HL-60 (cell line): ENCODE measurements at regions not wholly inside any gene's neighbourhood (a gene's known extent, or its start where the extent isn't known, plus 50 kb on each side); places are given as distances from the start of the nearest gene placed in this dataset.

Experiments
- GABPA ChIP-seq: IDR thresholded peaks from 2 replicates; pipeline ENCODE4 v1.6.1; 2012; ENCODE audit warnings: low read depth
- TF ChIP-seq, protein P1 (sequence below): IDR thresholded peaks from one replicate; pipeline ENCODE4 v1.5.1; 2011; ENCODE audit warnings: low read length, control low read depth, inconsistent platforms; ENCODE audit not compliant: insufficient read depth

DNA sequence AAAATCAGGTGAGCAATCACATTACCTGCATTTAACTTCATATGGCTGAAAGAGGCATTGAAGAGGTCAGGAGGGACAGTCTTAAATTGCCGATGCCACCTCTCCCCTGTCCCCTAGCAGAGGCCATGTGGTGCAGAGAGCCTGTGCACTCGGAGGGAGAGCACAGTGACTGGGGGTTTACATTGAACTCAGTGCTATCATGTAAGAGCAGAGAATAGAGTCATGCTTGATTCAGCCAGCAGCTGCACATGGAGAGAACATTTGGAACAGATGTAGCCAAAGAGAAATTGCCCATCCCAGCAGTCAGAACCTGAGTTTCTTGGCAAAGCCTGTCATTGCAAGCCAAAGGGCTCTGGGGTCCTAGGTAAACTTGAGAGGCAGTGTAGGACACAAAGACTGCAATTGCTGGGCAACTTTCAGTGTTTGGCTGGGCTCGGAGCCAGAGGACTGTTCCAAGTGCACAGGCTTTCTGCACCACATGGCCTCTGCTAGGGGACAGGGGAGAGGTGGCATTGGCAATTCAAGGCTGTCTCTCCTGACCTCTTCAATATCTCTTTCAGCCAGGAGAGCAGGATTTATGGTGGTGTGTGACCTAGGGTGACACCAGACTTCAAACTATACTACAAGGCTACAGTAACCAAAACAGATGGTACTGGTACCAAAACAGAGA lies 267.1 kb downstream of the REEP3 start:
- TF ChIP-seq, protein P1, sequence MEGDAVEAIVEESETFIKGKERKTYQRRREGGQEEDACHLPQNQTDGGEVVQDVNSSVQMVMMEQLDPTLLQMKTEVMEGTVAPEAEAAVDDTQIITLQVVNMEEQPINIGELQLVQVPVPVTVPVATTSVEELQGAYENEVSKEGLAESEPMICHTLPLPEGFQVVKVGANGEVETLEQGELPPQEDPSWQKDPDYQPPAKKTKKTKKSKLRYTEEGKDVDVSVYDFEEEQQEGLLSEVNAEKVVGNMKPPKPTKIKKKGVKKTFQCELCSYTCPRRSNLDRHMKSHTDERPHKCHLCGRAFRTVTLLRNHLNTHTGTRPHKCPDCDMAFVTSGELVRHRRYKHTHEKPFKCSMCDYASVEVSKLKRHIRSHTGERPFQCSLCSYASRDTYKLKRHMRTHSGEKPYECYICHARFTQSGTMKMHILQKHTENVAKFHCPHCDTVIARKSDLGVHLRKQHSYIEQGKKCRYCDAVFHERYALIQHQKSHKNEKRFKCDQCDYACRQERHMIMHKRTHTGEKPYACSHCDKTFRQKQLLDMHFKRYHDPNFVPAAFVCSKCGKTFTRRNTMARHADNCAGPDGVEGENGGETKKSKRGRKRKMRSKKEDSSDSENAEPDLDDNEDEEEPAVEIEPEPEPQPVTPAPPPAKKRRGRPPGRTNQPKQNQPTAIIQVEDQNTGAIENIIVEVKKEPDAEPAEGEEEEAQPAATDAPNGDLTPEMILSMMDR = no peak
- no peak for TF ChIP-seq GABPA
